ENCODE measurements at regions not wholly inside any gene's neighbourhood (a gene's known extent, or its start where the extent isn't known, plus 50 kb on each side); places are given as distances from the start of the nearest gene placed in this dataset.
A peak's percentile ranks its signal among the peaks of the same experiment; 100 is the strongest.

- DNase-seq: no peak
Observed at GRCh38 chr18:29176681-29177080, 999.8 kb upstream of the CDH2 start.

GRCh38 chr18:29174891-29175290, 998.0 kb upstream of the CDH2 start:
- no peak for DNase-seq

- no peak for DNase-seq
Observed at GRCh38 chr18:29172756-29173067, 995.8 kb upstream of the CDH2 start.

GRCh38 chr18:29171892-29172755, 995.2 kb upstream of the CDH2 start:
- DNase-seq: no peak

GRCh38 chr18:29169599-29169998, 992.7 kb upstream of the CDH2 start:
- DNase-seq: no peak

- no peak for DNase-seq
Observed at GRCh38 chr18:29164993-29165599, 988.2 kb upstream of the CDH2 start.

GRCh38 chr18:29164020-29164706, 987.2 kb upstream of the CDH2 start:
- no peak for DNase-seq

GRCh38 chr18:29163596-29163995, 986.7 kb upstream of the CDH2 start:
- no peak for DNase-seq

GRCh38 chr18:29161429-29161828, 984.5 kb upstream of the CDH2 start:
- DNase-seq: no peak

- DNase-seq: peak; percentile 55
Observed at GRCh38 chr18:29160170-29160569, 983.2 kb upstream of the CDH2 start.

GRCh38 chr18:29157905-29158304, 981.0 kb upstream of the CDH2 start:
- no peak for DNase-seq

- no peak for DNase-seq
Observed at GRCh38 chr18:29157057-29157780, 980.3 kb upstream of the CDH2 start.

- DNase-seq: no peak
Observed at GRCh38 chr18:29156531-29156930, 979.6 kb upstream of the CDH2 start.

GRCh38 chr18:29154758-29155725, 978.1 kb upstream of the CDH2 start:
- DNase-seq: no peak

- no peak for DNase-seq
Observed at GRCh38 chr18:29154196-29154757, 977.3 kb upstream of the CDH2 start.

- DNase-seq: no peak
Observed at GRCh38 chr18:29153091-29153490, 976.2 kb upstream of the CDH2 start.

GRCh38 chr18:29147944-29148343, 971.0 kb upstream of the CDH2 start:
- DNase-seq: no peak

GRCh38 chr18:29146068-29146467, 969.1 kb upstream of the CDH2 start:
- DNase-seq: no peak

GRCh38 chr18:29140590-29140989, 963.7 kb upstream of the CDH2 start:
- no peak for DNase-seq

GRCh38 chr18:29137773-29138495, 961.0 kb upstream of the CDH2 start:
- DNase-seq: no peak

Data from DMS79 treated with DMSO at 0.1 percent for 48 hours (cell line).